ENCODE measurements at regions not wholly inside any gene's neighbourhood (a gene's known extent, or its start where the extent isn't known, plus 50 kb on each side); places are given as distances from the start of the nearest gene placed in this dataset.

GRCh38 chr18:28952339-28952738, 775.4 kb upstream of the CDH2 start:
- BruUV-seq (replicated peaks): no TSS peak
- intact Hi-C loops (cut with micrococcal nuclease; ENCODE audit: unreplicated experiment): no loop called here
- POLR2A ChIA-PET: no interaction called here

GRCh38 chr18:28947900-28948299, 771.0 kb upstream of the CDH2 start:
- CTCF ChIA-PET: no interaction called here
- POLR2A ChIA-PET: no interaction called here
- no peak for TF ChIP-seq POLR2AphosphoS5 (IDR thresholded peaks at IDR 0.05; ENCODE audit: low read depth, low read length)
- TF ChIP-seq TCF7L2 (IDR thresholded peaks at IDR 0.05; ENCODE audit: low read depth, low read length): no peak
- TF ChIP-seq SIN3A (IDR thresholded peaks at IDR 0.05; ENCODE audit: borderline replicate concordance, insufficient read depth, low read depth, low read length): no peak
- TF ChIP-seq CTCF (IDR thresholded peaks at IDR 0.05): no peak
- TF ChIP-seq REST (IDR thresholded peaks at IDR 0.05; ENCODE audit: insufficient read depth in 1 of 2, low read depth in 2 of 2, low read length in 1 of 2): no peak
- Histone ChIP-seq H3K9me3 (ENCODE audit: control insufficient read depth, insufficient read depth, low read depth, low read length) (no peaks in the 10 kb centered on the region), H3K36me3 (ENCODE audit: control insufficient read depth, insufficient read depth, low read length) (no peaks in the 10 kb centered on the region), H3K27ac (ENCODE audit: low read length) (no peak overlapping the region), H3K4me1 (ENCODE audit: control insufficient read depth, insufficient read depth, low read length) (no peaks in the 10 kb centered on the region), H3K27me3 (ENCODE audit: control insufficient read depth, insufficient read depth, low read length) (no peaks in the 10 kb centered on the region), H3K4me3 (ENCODE audit: low read depth in 2 of 2, low read length in 2 of 2) (no peak overlapping the region)
- no TSS peak for BruUV-seq (replicated peaks)
- in situ Hi-C loops (cut with HindIII; ENCODE audit: low pct_unique_long_range_greater_than_20kb, low sequenced_read_pairs): no loop called here
- ATAC-seq (no peak), DNase-seq (ENCODE audit: low read depth, low spot score) (no peak)
- intact Hi-C loops (cut with micrococcal nuclease; ENCODE audit: unreplicated experiment): no loop called here

More at GRCh38 chr18:28952339-28952738, 775.4 kb upstream of the CDH2 start:
- Histone ChIP-seq H3K4me3 (ENCODE audit: low read depth in 2 of 2, low read length in 2 of 2) (no peak overlapping the region), H3K9me3 (ENCODE audit: control insufficient read depth, insufficient read depth, low read depth, low read length) (no peaks in the 10 kb centered on the region), H3K27ac (ENCODE audit: low read length) (no peak overlapping the region), H3K27me3 (ENCODE audit: control insufficient read depth, insufficient read depth, low read length) (no peaks in the 10 kb centered on the region), H3K36me3 (ENCODE audit: control insufficient read depth, insufficient read depth, low read length) (no peaks in the 10 kb centered on the region), H3K4me1 (ENCODE audit: control insufficient read depth, insufficient read depth, low read length) (no peaks in the 10 kb centered on the region)
- DNase-seq (ENCODE audit: low read depth, low spot score): no peak
- TF ChIP-seq CTCF (IDR thresholded peaks at IDR 0.05) (no peak), REST (IDR thresholded peaks at IDR 0.05; ENCODE audit: insufficient read depth in 1 of 2, low read depth in 2 of 2, low read length in 1 of 2) (no peak), TCF7L2 (IDR thresholded peaks at IDR 0.05; ENCODE audit: low read depth, low read length) (no peak), SIN3A (IDR thresholded peaks at IDR 0.05; ENCODE audit: borderline replicate concordance, insufficient read depth, low read depth, low read length) (no peak), POLR2AphosphoS5 (IDR thresholded peaks at IDR 0.05; ENCODE audit: low read depth, low read length) (no peak)
- CTCF ChIA-PET: no interaction called here
- in situ Hi-C loops (cut with HindIII; ENCODE audit: low pct_unique_long_range_greater_than_20kb, low sequenced_read_pairs): no loop called here
- ATAC-seq: no peak

Data from Panc1 (cell line).